ENCODE measurements at regions not wholly inside any gene's neighbourhood (a gene's known extent, or its start where the extent isn't known, plus 50 kb on each side); places are given as distances from the start of the nearest gene placed in this dataset.
A peak's percentile ranks its signal among the peaks of the same experiment; 100 is the strongest.

DNA sequence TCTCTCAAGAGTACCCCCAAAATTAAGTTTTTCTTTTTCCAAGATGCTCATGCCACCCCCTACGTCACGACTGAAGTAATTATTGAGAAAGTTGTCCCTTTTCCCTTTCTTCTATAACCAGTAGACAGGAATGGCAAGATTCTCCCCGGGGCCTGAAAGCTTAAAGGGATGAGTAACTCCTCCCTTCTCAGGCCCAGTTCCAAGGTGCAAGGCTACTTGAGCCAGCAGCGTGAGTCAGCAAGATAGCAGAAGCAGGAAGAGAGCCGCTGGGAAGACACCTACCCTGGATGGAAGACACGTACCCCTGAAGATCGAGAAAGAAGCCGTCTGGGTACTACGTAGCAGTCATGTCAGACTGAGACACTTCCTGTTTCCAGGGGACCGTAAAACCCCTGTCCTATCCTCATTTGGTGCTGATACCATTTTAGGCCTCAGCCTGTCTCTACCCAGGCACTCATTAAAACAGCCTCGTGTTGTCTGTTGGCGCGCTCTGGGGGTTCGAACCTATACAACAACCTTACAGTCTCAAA lies 241.0 kb downstream of the ADGRG6 start:
- Mint-ChIP-seq H3K27ac (no peak overlapping the region), H3K4me1 (peaks cover 2% of the 10 kb centered on the region), H3K9me3 (no peaks in the 10 kb centered on the region), H3K36me3 (ENCODE audit: low read depth) (no peaks in the 10 kb centered on the region), H3K27me3 (no peaks in the 10 kb centered on the region), H3K4me3 (no peak overlapping the region)
- CTCF ChIA-PET, result no interaction called here
- POLR2A ChIA-PET, result no interaction called here
- DNase-seq, result no peak

DNA sequence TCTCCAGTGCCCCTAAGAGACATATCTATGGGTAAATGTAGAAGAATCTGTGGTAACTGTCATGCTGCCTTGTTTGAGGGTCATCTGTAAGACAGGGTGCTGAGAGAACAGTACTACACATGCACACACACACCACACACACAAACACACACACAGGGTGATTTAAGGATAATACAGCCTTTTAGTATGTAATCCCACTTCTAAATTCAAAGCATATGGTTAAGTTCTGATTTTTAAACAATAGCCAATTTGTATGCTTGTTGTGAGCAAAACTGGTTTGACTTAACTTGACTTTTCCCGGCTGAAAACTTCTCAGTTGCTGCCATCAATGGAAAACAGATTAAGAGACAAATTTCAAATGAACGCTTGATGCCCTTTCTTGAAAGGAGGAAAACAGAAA lies 241.8 kb downstream of the ADGRG6 start:
- no peaks in the 10 kb centered on the region for H3K36me3 Mint-ChIP-seq (ENCODE audit: low read depth)
- no peak overlapping the region for H3K4me3 Mint-ChIP-seq
- no peaks in the 10 kb centered on the region for H3K27me3 Mint-ChIP-seq
- H3K4me1 Mint-ChIP-seq, result peaks cover 2% of the 10 kb centered on the region
- no peak for DNase-seq
- ChIA-PET CTCF (no interaction called here), POLR2A (no interaction called here)
- no peak overlapping the region for H3K27ac Mint-ChIP-seq
- H3K9me3 Mint-ChIP-seq, result no peaks in the 10 kb centered on the region

DNA sequence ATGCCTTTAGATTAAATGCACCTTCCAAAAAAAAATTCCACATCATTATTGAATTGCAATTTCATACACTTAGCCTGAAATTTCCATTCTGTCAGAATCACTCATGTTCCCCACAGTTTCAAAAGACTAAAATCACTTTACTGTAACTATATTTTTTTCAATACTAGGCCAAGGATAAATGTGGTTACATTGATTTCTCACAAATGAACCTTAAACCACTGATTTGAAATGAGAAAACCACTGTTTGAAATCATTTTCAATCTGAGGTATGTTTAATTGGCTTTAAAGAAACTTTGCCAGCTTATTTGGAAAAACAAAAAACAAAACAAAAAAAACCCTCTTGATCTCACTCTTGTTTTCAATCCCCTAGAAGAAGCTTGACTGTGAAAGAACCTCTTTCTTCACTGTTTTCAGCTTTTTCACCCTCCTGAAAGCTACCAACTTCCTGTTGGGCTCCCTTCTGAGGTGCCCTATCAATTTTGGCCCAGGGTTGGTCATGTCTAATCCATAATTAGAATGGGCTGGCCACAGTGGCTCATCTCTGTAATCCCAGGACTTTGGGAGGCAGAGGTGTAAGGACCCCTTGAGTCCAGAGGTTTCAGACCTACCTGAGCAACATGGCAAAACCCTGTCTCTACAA lies 242.5 kb downstream of the ADGRG6 start:
- peaks cover 5% of the 10 kb centered on the region for H3K4me1 Mint-ChIP-seq
- ChIA-PET CTCF (no interaction called here), POLR2A (no interaction called here)
- no peaks in the 10 kb centered on the region for H3K27me3 Mint-ChIP-seq
- no peak for DNase-seq
- H3K9me3 Mint-ChIP-seq, result no peaks in the 10 kb centered on the region
- H3K27ac Mint-ChIP-seq, result no peak overlapping the region
- no peak overlapping the region for H3K4me3 Mint-ChIP-seq
- H3K36me3 Mint-ChIP-seq (ENCODE audit: low read depth), result no peaks in the 10 kb centered on the region

DNA sequence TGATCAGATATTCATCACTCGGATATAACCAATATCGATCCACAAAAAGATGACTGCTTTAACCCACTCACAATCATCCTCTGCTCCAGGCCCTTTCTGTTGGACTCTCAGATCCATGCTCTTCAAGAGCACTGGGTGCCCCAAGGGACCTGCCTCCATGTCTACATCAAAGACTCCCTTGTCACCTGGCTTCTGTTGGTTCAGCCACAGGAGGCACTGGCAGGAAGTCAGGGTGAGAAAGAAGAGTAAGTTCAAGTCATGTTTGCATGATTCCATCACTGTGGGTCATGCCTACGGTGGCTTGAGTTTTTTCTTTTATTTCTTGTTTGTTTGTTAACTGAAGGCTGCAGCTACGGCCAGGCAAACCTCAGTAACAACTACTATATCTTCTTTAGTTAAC lies 243.3 kb downstream of the ADGRG6 start:
- H3K27ac Mint-ChIP-seq, result no peak overlapping the region
- ChIA-PET POLR2A (no interaction called here), CTCF (interaction anchor here (0.9 kb wide), 1 partner anchor 70 kb away, joined by 3 read pairs; no protein-coding TSS in a partner anchor)
- H3K36me3 Mint-ChIP-seq (ENCODE audit: low read depth), result no peaks in the 10 kb centered on the region
- H3K27me3 Mint-ChIP-seq, result no peaks in the 10 kb centered on the region
- no peak overlapping the region for H3K4me3 Mint-ChIP-seq
- peaks cover 6% of the 10 kb centered on the region for H3K4me1 Mint-ChIP-seq
- no peaks in the 10 kb centered on the region for H3K9me3 Mint-ChIP-seq
- no peak for DNase-seq

DNA sequence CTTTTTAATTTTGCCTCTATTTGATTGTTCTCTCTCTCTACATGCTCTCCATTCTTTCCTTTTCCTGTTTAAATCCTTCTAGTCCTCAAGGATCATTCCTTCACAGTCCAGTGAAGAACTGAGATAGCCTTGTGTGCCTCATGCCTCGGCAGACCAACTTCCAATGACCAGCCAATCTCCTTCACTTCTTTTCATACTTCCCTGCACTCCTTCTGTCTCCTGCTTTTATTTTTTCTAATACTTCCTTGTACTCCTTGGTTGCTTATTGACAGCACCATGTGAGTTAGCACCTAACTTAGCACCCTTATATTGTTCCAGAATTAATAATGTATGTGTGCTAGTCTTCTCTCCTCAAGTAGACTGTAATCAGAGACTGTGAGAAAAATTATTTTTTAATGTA lies 246.8 kb downstream of the ADGRG6 start:
- CTCF ChIA-PET, result no interaction called here
- H3K36me3 Mint-ChIP-seq (ENCODE audit: low read depth), result no peaks in the 10 kb centered on the region
- H3K27me3 Mint-ChIP-seq, result peaks cover 2% of the 10 kb centered on the region
- H3K4me1 Mint-ChIP-seq, result peaks cover 6% of the 10 kb centered on the region
- no peaks in the 10 kb centered on the region for H3K9me3 Mint-ChIP-seq
- POLR2A ChIA-PET, result no interaction called here
- no peak overlapping the region for H3K27ac Mint-ChIP-seq
- no peak for DNase-seq
- no peak overlapping the region for H3K4me3 Mint-ChIP-seq

DNA sequence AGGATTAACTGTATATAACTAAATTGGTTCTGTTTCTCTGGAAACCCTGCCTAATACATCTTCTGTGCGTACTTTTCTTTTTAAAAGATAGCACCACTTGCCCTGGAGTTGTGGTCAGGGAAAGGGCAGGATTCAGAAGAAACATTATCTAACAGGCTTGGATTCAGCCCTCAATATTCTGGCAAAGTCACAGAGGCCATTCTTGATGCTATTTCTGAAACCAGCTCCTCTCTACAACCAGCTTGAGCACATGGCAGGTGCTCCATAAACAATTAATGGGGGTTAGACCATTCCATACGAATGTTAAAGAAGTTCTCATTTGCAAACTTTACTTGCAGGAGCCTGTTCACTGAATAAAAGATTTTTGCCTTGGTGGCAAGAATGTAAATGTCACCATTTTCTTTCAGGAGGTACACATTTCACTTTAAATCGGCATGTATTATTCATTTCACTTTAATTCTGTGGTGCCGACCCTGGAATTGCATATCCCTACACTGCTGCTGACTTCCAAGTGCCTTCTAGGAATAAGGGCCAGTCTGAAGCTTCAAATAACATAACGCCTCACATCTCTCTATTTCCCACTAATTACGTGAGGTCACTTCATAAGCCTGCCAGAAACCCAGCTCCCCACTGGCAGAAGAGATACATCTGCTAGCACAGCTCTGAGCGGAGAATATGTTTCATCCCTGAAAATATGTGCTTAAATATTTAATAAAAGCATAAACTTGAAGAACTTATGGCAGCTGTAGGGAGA lies 248.7 kb downstream of the ADGRG6 start:
- Mint-ChIP-seq H3K36me3 (ENCODE audit: low read depth) (no peaks in the 10 kb centered on the region), H3K27me3 (peaks cover 2% of the 10 kb centered on the region), H3K4me3 (no peak overlapping the region), H3K4me1 (peaks cover 5% of the 10 kb centered on the region), H3K9me3 (peaks cover 3% of the 10 kb centered on the region), H3K27ac (no peak overlapping the region)
- no peak for DNase-seq
- POLR2A ChIA-PET, result no interaction called here
- CTCF ChIA-PET, result interaction anchor here (1.3 to 1.6 kb wide), 2 partner anchors 20 to 76 kb away, joined by 3 to 4 read pairs; no protein-coding TSS in a partner anchor

DNA sequence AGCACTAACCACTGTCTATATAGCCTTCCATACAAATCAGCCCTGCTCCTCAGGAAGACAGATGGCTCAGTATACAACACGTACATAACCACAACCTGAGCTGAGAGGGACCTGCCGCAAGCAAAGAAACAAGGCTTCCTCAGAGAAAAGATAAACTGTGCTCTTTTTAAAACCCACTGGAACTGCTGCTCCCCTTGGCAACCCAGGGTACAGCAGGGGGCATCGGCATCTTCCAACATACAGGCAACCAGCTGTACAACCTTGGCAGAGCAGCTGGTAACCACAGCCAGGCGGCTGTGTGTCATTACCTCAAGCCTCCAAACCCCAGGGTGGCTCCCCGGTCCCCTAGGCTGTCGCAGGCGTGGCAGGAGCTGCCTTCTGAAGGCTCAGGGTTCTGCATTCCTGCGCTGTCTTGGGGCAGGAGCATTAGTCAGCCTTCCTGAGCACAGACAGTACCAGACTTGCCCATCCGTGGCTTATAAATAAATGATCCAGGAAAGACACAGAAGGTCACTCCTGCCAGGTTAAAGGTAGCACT lies 249.5 kb downstream of the ADGRG6 start:
- peaks cover 2% of the 10 kb centered on the region for H3K27me3 Mint-ChIP-seq
- no peak overlapping the region for H3K4me3 Mint-ChIP-seq
- H3K36me3 Mint-ChIP-seq (ENCODE audit: low read depth), result no peaks in the 10 kb centered on the region
- no peak overlapping the region for H3K27ac Mint-ChIP-seq
- CTCF ChIA-PET, result interaction anchor here (1.3 to 1.6 kb wide), 2 partner anchors 19 to 77 kb away, joined by 3 to 4 read pairs; no protein-coding TSS in a partner anchor
- DNase-seq, result no peak
- H3K4me1 Mint-ChIP-seq, result peaks cover 5% of the 10 kb centered on the region
- POLR2A ChIA-PET, result no interaction called here
- H3K9me3 Mint-ChIP-seq, result peaks cover 3% of the 10 kb centered on the region

DNA sequence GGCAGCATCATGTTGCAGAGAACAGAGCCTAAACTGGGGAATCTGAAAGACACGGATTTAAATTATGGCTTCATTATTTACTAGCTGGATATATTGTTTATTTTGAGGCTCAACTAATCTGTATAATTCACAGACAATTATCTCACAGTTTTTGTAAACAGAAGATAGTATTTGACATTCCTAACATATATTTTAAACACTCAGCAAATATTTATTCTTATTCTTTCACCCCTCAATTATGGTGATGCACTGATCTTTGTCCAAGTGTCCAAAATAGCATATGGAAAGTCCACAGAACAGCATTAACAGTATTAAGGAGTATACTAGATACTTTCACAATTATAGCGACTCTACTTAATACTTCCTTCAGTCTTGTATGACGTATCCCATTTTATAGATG lies 257.0 kb downstream of the ADGRG6 start:
- peaks cover 3% of the 10 kb centered on the region for H3K9me3 Mint-ChIP-seq
- DNase-seq, result no peak
- H3K4me3 Mint-ChIP-seq, result no peak overlapping the region
- peaks cover 7% of the 10 kb centered on the region for H3K4me1 Mint-ChIP-seq
- H3K27me3 Mint-ChIP-seq, result no peaks in the 10 kb centered on the region
- H3K27ac Mint-ChIP-seq, result no peak overlapping the region
- CTCF ChIA-PET, result no interaction called here
- POLR2A ChIA-PET, result no interaction called here
- no peaks in the 10 kb centered on the region for H3K36me3 Mint-ChIP-seq (ENCODE audit: low read depth)

DNA sequence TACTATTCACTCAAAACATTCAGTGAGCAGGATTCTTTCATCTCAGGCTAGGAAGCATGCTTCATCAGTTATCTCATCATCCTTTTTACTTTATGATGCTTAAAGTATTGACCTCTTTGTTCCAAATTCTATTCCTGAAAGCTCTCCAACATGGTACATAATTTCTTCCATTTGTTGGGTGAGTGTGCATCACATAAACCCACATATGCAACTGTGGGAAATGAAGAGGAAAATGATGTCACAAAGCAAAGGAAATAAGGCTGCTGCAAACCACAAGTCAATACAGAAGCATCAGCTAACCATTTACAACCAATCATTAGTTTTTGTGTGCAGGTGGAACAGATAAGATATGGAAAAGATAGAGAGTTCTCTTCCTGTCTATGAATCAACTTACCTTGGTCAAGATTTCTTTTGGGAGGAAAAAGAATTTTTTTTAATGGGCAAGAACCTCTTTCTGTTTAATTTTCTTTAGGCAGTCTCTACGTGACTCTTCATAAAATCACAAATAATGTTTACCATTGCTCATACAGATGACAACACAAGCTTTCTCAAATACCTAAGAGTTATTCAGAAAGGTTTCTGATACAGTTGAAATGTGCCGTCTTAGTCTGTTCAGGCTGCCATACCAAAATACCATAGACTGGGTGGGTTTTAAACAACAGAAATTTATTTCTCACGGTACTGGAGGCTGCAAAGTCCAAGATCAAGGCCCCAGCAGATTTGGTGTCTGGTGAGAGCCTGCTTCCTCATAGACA lies 259.9 kb downstream of the ADGRG6 start:
- Mint-ChIP-seq H3K36me3 (ENCODE audit: low read depth) (no peaks in the 10 kb centered on the region), H3K27me3 (no peaks in the 10 kb centered on the region), H3K4me3 (no peak overlapping the region), H3K4me1 (peaks cover 7% of the 10 kb centered on the region), H3K9me3 (no peaks in the 10 kb centered on the region), H3K27ac (no peak overlapping the region)
- CTCF ChIA-PET, result interaction anchor here (0.6 kb wide), 1 partner anchor 557 kb away, joined by 3 read pairs; no protein-coding TSS in a partner anchor
- no peak for DNase-seq
- POLR2A ChIA-PET, result no interaction called here

DNA sequence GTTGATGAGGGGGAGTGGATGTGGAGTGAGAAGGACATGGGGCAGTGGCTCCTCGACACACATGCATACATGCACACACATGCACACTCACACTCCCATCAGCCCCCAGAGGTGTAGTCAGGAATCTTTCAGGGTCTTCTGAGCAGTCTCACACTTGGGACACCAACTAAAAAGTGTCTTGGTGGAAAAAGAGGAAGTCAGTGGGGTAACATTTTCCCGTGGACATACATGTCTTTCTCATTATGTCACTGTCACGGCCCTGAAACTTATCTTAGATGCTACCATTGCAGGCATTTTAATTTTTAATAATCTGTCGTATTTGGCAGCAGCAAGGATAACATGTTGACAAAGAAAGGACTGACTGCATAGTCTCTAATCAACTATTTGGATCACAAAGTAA lies 261.1 kb downstream of the ADGRG6 start:
- H3K4me1 Mint-ChIP-seq, result peaks cover 7% of the 10 kb centered on the region

DNA sequence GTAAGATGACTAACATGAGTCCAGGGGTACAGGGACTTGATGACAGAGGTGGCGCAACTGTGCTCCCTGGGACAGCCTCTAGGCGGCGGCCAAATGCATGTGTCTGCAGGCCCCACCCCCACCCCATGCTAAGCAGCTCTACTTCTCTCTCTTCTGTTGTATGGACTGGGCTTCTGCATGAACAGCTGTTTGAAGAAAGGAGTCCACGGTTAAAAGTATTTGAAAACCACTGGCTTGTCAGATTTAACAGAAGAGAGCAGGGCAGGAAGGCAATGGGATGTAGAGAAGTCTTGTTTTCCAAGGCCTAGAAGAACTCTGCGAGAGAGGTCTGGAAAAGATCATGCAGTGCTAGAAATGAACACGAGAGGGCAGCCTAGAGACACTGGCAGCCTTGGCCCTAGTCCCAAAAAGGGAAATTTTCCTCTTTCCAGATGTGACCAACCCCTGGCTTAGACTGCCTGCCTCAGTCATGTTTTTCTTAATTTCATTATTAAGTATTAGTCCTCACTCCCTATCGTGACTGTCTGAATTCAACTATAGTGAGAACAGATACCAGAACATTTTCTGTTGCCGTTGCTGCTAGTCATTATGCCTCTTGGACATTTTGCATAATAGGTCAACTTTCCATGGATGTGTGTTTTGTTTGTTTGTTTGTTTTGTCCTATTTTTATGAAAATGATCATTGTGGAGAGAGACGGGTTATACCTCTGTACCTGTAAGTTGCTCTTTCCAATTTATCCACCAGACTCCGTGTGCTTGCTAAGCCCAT lies 265.0 kb downstream of the ADGRG6 start:
- Mint-ChIP-seq H3K4me3 (no peak overlapping the region), H3K36me3 (ENCODE audit: low read depth) (no peaks in the 10 kb centered on the region), H3K27ac (no peak overlapping the region), H3K27me3 (no peaks in the 10 kb centered on the region), H3K9me3 (no peaks in the 10 kb centered on the region), H3K4me1 (peaks cover 26% of the 10 kb centered on the region)
- POLR2A ChIA-PET, result interaction anchor here (1.1 kb wide), 1 partner anchor 31 kb away, joined by 3 read pairs; no protein-coding TSS in a partner anchor
- CTCF ChIA-PET, result interaction anchor here (0.5 to 1.8 kb wide), 11 partner anchors 9 to 973 kb away, joined by 3 to 9 read pairs (median 4); no protein-coding TSS in a partner anchor
- DNase-seq, result peak; percentile 42

More for the DNA sequence above, 261.1 kb downstream of the ADGRG6 start:
- no peak for DNase-seq
- H3K9me3 Mint-ChIP-seq, result no peaks in the 10 kb centered on the region
- H3K36me3 Mint-ChIP-seq (ENCODE audit: low read depth), result no peaks in the 10 kb centered on the region
- ChIA-PET CTCF (no interaction called here), POLR2A (no interaction called here)
- no peaks in the 10 kb centered on the region for H3K27me3 Mint-ChIP-seq
- no peak overlapping the region for H3K27ac Mint-ChIP-seq
- H3K4me3 Mint-ChIP-seq, result no peak overlapping the region

DNA sequence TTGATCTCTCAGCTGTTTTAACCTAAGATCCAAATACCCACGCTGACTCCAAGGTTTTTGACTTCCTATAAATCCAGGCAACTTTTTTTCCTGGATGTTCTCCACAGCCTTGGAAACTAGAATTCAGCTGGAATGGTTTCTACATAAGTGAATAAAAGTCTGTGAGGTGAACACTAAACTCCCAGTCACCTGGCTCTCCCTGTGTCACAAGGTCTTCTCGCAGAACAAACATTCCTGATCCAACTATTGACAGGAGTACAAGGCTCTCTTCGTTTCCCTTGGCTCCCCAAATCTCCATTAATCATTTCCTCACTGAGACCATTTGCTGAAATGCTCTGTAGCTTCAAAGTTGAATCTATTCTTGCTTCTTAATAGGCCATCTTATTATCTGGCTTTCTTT lies 265.7 kb downstream of the ADGRG6 start:
- Mint-ChIP-seq H3K27me3 (no peaks in the 10 kb centered on the region), H3K9me3 (no peaks in the 10 kb centered on the region), H3K36me3 (ENCODE audit: low read depth) (no peaks in the 10 kb centered on the region), H3K4me1 (peaks cover 26% of the 10 kb centered on the region), H3K4me3 (no peak overlapping the region), H3K27ac (no peak overlapping the region)
- ChIA-PET POLR2A (no interaction called here), CTCF (interaction anchor here (0.8 to 1.3 kb wide), 4 partner anchors 23 to 861 kb away, joined by 3 to 6 read pairs (median 4); no protein-coding TSS in a partner anchor)
- no peak for DNase-seq

All from activated CD4-positive, alpha-beta memory T cell treated with anti-CD3 and anti-CD28 coated beads, Interleukin-2, amount 10 ng/mL, durations not matched to agents 7 days and 5 days (primary cell).